Endothelial cell of umbilical vein (primary cell): ENCODE measurements at regions not wholly inside any gene's neighbourhood (a gene's known extent, or its start where the extent isn't known, plus 50 kb on each side); places are given as distances from the start of the nearest gene placed in this dataset.

Source experiments
- EZH2 ChIP-seq: IDR thresholded peaks from 2 replicates; pipeline ENCODE4 v1.6.1; 2012; ENCODE audit warnings: borderline replicate concordance, low read depth, mild to moderate bottlenecking, moderate library complexity, low read length, inconsistent platforms; ENCODE audit not compliant: severe bottlenecking
- FOS ChIP-seq: IDR thresholded peaks from 2 replicates; pipeline ENCODE4 v1.6.1; 2011; ENCODE audit warnings: mild to moderate bottlenecking, low read length, moderate library complexity, borderline replicate concordance; ENCODE audit not compliant: insufficient read depth
- GATA2 ChIP-seq: IDR thresholded peaks from 2 replicates; pipeline ENCODE4 v1.7.0; 2011; ENCODE audit warnings: low read depth, mild to moderate bottlenecking, moderate library complexity, mixed read lengths, low read length; ENCODE audit not compliant: insufficient read length, insufficient read depth
- JUN ChIP-seq: IDR thresholded peaks from 2 replicates; pipeline ENCODE4 v1.6.1; 2011; ENCODE audit warnings: borderline replicate concordance, low read depth; ENCODE audit not compliant: insufficient read length, insufficient read depth
- MYC ChIP-seq: IDR thresholded peaks from one replicate; pipeline ENCODE4 v1.6.1; 2011; ENCODE audit warnings: mild to moderate bottlenecking, low read depth, low read length
- POLR2A ChIP-seq: IDR thresholded peaks from 2 replicates; pipeline ENCODE4 v1.6.1; 2012; ENCODE audit warnings: low read depth, mild to moderate bottlenecking, control low read depth, low read length
- POLR2AphosphoS5 ChIP-seq: IDR thresholded peaks from 2 replicates; pipeline ENCODE4 v1.6.1; 2012; ENCODE audit warnings: low read depth, mild to moderate bottlenecking, control low read depth, low read length, moderate library complexity; ENCODE audit not compliant: insufficient read depth
- TF ChIP-seq, protein P1 (sequence below), 2 donors: IDR thresholded peaks; 1 replicate in 1 of 2; 2 replicates in 1 of 2; pipeline ENCODE4 v1.5.1; 2011; ENCODE audit warnings: low read length in 2 of 2, mild to moderate bottlenecking in 2 of 2, moderate library complexity in 2 of 2, control low read depth in 1 of 2, inconsistent platforms in 1 of 2, low read depth in 1 of 2; ENCODE audit not compliant: insufficient read depth in 1 of 2; ENCODE audit errors: extremely low read depth in 1 of 2
- TF ChIP-seq, protein P2 (sequence below): IDR thresholded peaks from 2 replicates; pipeline ENCODE4 v1.6.1; 2011; ENCODE audit not compliant: insufficient read depth, insufficient read length

DNA sequence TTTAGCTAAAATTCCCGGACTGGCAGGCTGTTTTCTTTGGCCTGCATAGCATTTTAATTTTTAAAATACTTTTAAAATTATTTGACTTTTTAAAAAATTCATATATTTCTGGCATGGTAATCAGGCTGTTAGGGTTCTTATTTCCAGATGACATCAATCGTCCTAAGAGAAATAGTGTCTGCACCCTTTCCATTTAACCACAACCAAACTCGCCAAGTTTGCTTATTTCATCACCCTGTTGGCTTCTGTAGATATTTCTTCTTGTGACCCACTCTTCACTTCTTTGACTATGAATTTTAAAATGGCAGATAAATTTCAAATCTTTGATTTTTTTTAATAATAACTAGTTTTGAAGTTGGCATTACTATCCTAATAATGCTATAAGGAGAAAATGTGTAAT lies 675.7 kb upstream of the FTMT start:
- TF ChIP-seq, protein P1, sequence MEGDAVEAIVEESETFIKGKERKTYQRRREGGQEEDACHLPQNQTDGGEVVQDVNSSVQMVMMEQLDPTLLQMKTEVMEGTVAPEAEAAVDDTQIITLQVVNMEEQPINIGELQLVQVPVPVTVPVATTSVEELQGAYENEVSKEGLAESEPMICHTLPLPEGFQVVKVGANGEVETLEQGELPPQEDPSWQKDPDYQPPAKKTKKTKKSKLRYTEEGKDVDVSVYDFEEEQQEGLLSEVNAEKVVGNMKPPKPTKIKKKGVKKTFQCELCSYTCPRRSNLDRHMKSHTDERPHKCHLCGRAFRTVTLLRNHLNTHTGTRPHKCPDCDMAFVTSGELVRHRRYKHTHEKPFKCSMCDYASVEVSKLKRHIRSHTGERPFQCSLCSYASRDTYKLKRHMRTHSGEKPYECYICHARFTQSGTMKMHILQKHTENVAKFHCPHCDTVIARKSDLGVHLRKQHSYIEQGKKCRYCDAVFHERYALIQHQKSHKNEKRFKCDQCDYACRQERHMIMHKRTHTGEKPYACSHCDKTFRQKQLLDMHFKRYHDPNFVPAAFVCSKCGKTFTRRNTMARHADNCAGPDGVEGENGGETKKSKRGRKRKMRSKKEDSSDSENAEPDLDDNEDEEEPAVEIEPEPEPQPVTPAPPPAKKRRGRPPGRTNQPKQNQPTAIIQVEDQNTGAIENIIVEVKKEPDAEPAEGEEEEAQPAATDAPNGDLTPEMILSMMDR (IDR thresholded peaks at IDR 0.05; ENCODE audit: extremely low read depth in 1 of 2, insufficient read depth in 1 of 2, low read depth in 1 of 2, low read length in 2 of 2) = no peak
- TF ChIP-seq POLR2A (no peak), EZH2 (no peak), POLR2AphosphoS5 (no peak), MYC (no peak), FOS (no peak), JUN (no peak), GATA2 (no peak)
- TF ChIP-seq, protein P2, sequence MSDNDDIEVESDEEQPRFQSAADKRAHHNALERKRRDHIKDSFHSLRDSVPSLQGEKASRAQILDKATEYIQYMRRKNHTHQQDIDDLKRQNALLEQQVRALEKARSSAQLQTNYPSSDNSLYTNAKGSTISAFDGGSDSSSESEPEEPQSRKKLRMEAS = no peak
